AG04450 (cell line): ENCODE measurements at regions not wholly inside any gene's neighbourhood (a gene's known extent, or its start where the extent isn't known, plus 50 kb on each side); places are given as distances from the start of the nearest gene placed in this dataset.

Experiments used
- CTCF ChIA-PET: fragments of 300-600, 350-600 bp; formaldehyde crosslinking; extraction: SDS; loops from one replicate; lab custom pipeline; 2022; ENCODE audit warnings: antibody characterized with exemption, inconsistent platforms; lab: Charles Lee
- POLR2A ChIA-PET: fragments of 350-600 bp; formaldehyde crosslinking; extraction: SDS; loops from one replicate; lab custom pipeline; 2021; ENCODE audit warnings: antibody characterized with exemption, inconsistent platforms; lab: Yijun Ruan, JAX
- DNase-seq: peaks from one replicate; pipeline ENCODE4 v3.0.0-alpha.2; 2011; ENCODE audit warnings: low read depth, low spot score
- H3K27ac ChIP-seq: one replicate; pipeline ENCODE4 v1.5.1; 2012; ENCODE audit warnings: low read depth, low read length, control low read depth
- H3K27me3 ChIP-seq: one replicate; pipeline ENCODE4 v1.6.0; 2012; ENCODE audit warnings: low read length; ENCODE audit not compliant: control insufficient read depth, insufficient read depth
- H3K4me3 ChIP-seq: 2 replicates; pipeline ENCODE4 v1.5.1; 2011; ENCODE audit warnings: mild to moderate bottlenecking, low read depth, low read length, control low read depth
- H3K9me3 ChIP-seq: 2 replicates; pipeline ENCODE4 v1.5.1; 2012; ENCODE audit warnings: low read length; ENCODE audit not compliant: control insufficient read depth, insufficient read depth
- TF ChIP-seq, protein P1 (sequence below): IDR thresholded peaks from 2 replicates; pipeline ENCODE4 v1.5.1; 2011; ENCODE audit warnings: low read depth, low read length, control low read depth, inconsistent platforms

DNA sequence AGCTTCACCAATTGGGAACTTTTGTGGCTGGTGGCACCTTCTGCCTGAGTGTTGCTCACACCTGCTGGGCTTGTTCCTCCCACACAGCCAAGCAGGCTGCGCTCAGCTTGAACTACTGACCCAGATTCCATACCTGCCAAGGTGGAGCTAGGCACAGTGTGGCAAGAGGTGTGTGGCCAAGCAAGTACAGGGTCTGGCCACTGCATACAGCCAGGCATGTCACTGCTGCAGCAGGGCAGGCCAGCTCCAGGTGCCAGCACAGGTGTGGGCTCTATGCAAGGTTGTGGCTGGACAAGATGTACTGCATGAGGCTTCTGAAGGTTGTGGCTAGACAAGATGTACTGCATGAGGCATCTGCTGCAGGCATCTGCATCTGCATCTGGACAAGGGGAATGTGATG is 1254.8 kb downstream of the AMY1C start:
- TF ChIP-seq, protein P1, sequence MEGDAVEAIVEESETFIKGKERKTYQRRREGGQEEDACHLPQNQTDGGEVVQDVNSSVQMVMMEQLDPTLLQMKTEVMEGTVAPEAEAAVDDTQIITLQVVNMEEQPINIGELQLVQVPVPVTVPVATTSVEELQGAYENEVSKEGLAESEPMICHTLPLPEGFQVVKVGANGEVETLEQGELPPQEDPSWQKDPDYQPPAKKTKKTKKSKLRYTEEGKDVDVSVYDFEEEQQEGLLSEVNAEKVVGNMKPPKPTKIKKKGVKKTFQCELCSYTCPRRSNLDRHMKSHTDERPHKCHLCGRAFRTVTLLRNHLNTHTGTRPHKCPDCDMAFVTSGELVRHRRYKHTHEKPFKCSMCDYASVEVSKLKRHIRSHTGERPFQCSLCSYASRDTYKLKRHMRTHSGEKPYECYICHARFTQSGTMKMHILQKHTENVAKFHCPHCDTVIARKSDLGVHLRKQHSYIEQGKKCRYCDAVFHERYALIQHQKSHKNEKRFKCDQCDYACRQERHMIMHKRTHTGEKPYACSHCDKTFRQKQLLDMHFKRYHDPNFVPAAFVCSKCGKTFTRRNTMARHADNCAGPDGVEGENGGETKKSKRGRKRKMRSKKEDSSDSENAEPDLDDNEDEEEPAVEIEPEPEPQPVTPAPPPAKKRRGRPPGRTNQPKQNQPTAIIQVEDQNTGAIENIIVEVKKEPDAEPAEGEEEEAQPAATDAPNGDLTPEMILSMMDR, result no peak
- H3K9me3 ChIP-seq, result peaks cover 16% of the 10 kb centered on the region
- POLR2A ChIA-PET, result no interaction called here
- no peak overlapping the region for H3K27ac ChIP-seq
- CTCF ChIA-PET, result no interaction called here
- H3K27me3 ChIP-seq, result no peaks in the 10 kb centered on the region
- H3K4me3 ChIP-seq, result no peak overlapping the region
- no peak for DNase-seq

DNA sequence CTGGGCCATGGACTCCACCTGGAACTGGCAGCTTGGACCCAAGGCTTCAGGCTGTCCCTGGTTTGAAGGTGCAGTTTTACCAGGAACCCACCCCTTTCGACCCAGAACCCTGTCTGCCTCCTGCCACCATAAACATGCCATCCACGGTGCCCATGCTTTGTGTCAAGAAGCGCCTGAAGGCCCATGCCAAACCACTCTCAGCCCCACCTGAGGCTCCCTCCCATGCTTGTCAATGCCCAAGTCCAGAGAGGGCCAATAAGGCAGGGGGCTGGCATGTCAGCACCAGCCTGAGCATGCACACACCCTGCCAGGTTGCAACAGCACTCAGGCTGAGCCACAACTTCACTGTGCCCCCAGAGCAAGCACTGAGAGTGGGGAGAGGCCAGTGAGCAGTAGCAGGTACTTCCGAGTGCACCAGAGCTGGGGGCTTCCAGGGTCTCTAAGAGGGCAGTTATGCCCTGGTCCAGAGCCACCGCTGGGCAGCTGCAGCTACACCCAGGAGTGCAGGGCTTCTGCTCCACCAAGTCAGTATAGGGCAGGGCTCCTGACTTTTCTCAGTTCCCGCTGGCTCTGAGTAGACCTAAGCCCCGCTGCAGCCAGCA is 1256.0 kb downstream of the AMY1C start:
- Histone ChIP-seq H3K27me3 (no peaks in the 10 kb centered on the region), H3K27ac (no peak overlapping the region), H3K9me3 (peaks cover 18% of the 10 kb centered on the region), H3K4me3 (no peak overlapping the region)
- no peak for DNase-seq
- ChIA-PET POLR2A (no interaction called here), CTCF (no interaction called here)
- TF ChIP-seq, protein P1, result no peak

DNA sequence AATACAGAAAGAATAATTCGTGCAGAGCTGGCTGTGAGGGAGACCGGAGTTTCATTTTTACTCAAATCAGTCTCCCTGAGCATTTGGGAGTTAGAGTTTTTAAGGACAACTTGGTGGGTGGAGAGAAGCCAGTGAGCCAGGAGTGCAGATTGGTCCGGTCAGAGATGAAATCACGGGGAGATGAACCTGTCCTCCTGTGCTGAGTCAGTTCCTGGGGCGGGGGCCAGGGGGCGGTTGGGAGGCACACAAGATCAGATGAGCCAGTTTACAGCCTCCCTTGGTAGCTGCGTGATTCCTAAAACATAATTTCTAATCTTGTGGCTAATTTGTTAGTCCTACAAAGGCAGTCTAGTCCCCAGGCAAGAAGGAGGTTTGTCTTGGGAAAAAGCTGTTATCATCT is 1267.9 kb downstream of the AMY1C start:
- no peak overlapping the region for H3K27ac ChIP-seq
- ChIA-PET POLR2A (no interaction called here), CTCF (no interaction called here)
- no peak for DNase-seq
- no peaks in the 10 kb centered on the region for H3K27me3 ChIP-seq
- no peaks in the 10 kb centered on the region; the same call in 1 of the 2 replicates for H3K9me3 ChIP-seq
- TF ChIP-seq, protein P1, result no peak
- H3K4me3 ChIP-seq, result no peak overlapping the region

DNA sequence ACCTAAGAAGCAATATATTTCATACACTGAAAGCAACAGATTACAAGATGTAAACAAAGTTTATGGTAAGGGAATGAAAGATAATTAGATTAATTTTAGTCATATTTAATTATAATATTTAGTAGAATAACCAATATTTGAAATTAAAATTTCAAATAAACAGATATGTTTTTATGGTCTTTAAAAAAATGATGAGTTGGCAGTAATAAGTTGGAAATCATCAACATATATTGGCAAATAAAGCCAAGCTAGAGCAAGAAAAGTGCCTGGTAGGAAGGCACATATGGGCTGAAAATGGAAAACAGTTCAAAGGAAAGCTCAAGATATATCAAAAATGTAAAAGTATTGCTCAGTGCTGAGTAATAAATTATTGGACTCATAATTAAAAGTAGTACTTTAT is 1274.0 kb downstream of the AMY1C start:
- DNase-seq, result no peak
- TF ChIP-seq, protein P1, result no peak
- ChIA-PET POLR2A (no interaction called here), CTCF (no interaction called here)
- peaks cover 9% of the 10 kb centered on the region; the same call in 1 of the 2 replicates for H3K9me3 ChIP-seq
- no peak overlapping the region for H3K4me3 ChIP-seq
- no peaks in the 10 kb centered on the region for H3K27me3 ChIP-seq
- H3K27ac ChIP-seq, result no peak overlapping the region

DNA sequence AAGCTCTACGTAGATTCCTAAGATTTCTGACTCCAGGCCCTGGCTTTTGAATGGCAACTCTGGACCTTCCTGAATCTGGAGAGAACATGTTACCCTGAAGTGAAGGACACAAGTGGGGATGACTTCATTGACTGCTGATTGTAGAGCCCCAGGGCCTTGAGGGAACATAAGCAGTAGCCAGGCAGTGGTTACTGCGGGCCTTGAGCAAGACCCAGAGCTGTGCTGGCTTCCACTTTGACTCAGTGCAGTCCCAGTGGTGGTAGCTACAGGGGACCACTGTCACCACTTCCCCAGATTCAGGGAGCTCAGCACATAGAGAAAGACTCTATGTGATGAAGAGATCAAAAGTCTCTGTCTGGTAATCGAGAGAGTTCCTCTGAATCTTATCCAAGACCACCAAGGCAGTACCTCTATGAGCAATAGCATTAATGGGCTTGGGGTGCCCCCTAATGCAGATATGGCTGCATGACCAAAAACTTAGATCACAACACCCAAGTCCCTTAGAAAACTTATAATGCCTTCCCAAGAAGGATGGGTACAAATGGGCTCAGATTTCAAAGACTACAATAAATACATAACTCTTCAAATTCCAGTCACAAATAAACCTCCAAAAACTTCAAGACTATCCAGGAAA is 1278.3 kb downstream of the AMY1C start:
- TF ChIP-seq, protein P1, result no peak
- H3K9me3 ChIP-seq, result peaks cover 9% of the 10 kb centered on the region; the same call in 1 of the 2 replicates
- ChIA-PET POLR2A (no interaction called here), CTCF (no interaction called here)
- DNase-seq, result no peak
- no peak overlapping the region for H3K27ac ChIP-seq
- no peaks in the 10 kb centered on the region for H3K27me3 ChIP-seq
- no peak overlapping the region for H3K4me3 ChIP-seq
